Keratinocyte (primary cell): ENCODE measurements at regions not wholly inside any gene's neighbourhood (a gene's known extent, or its start where the extent isn't known, plus 50 kb on each side); places are given as distances from the start of the nearest gene placed in this dataset.

ENCODE experiments used
- EZH2 ChIP-seq: IDR thresholded peaks from one replicate; pipeline ENCODE4 v1.6.1; 2012; ENCODE audit warnings: inconsistent platforms, mild to moderate bottlenecking, low read length, moderate library complexity
- TF ChIP-seq, protein P1 (sequence below), 3 experiments: IDR thresholded peaks in 1 of 3; conservative IDR thresholded peaks in 1 of 3; optimal IDR thresholded peaks in 1 of 3; 2 replicates in 2 of 3; 3 replicates in 1 of 3; pipeline versions ENCODE3 to v1.5.1; 2011; ENCODE audit warnings: low read length in 3 of 3, mild to moderate bottlenecking in 3 of 3, moderate library complexity in 2 of 3, control low read depth in 1 of 3, inconsistent platforms in 1 of 3; ENCODE audit not compliant: insufficient read depth in 2 of 3; ENCODE audit errors: extremely low read depth in 1 of 3

GRCh38 chr2:172153757-172154156 is 51.1 kb upstream of the DLX2 start:
- no peak for TF ChIP-seq EZH2
- TF ChIP-seq, protein P1, sequence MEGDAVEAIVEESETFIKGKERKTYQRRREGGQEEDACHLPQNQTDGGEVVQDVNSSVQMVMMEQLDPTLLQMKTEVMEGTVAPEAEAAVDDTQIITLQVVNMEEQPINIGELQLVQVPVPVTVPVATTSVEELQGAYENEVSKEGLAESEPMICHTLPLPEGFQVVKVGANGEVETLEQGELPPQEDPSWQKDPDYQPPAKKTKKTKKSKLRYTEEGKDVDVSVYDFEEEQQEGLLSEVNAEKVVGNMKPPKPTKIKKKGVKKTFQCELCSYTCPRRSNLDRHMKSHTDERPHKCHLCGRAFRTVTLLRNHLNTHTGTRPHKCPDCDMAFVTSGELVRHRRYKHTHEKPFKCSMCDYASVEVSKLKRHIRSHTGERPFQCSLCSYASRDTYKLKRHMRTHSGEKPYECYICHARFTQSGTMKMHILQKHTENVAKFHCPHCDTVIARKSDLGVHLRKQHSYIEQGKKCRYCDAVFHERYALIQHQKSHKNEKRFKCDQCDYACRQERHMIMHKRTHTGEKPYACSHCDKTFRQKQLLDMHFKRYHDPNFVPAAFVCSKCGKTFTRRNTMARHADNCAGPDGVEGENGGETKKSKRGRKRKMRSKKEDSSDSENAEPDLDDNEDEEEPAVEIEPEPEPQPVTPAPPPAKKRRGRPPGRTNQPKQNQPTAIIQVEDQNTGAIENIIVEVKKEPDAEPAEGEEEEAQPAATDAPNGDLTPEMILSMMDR (optimal IDR thresholded peaks at IDR 0.05 in 1 of 3, IDR thresholded peaks at IDR 0.05 in 1 of 3, conservative IDR thresholded peaks at IDR 0.05 in 1 of 3; ENCODE audit: extremely low read depth in 1 of 3, insufficient read depth in 2 of 3, low read length in 3 of 3) = no peak
